SU-DHL-6 (cell line): ENCODE measurements at regions not wholly inside any gene's neighbourhood (a gene's known extent, or its start where the extent isn't known, plus 50 kb on each side); places are given as distances from the start of the nearest gene placed in this dataset.

Source experiments
- EZH2phosphoT487 ChIP-seq: fragments of 200-600 bp; sonication (generic), shearing (Covaris generic); conservative IDR thresholded peaks from 2 replicates; pipeline ENCODE4 v1.6.1; 2018; ENCODE audit warnings: mild to moderate bottlenecking, antibody characterized with exemption, low read length, moderate library complexity, mixed read lengths
- TF ChIP-seq, protein P1 (sequence below): fragments of 200-600 bp; sonication (generic); IDR thresholded peaks from one replicate; pipeline ENCODE4 v1.5.1; 2017; ENCODE audit warnings: antibody characterized with exemption, mild to moderate bottlenecking, low read length, moderate library complexity; ENCODE audit not compliant: insufficient read depth, poor library complexity, severe bottlenecking

DNA sequence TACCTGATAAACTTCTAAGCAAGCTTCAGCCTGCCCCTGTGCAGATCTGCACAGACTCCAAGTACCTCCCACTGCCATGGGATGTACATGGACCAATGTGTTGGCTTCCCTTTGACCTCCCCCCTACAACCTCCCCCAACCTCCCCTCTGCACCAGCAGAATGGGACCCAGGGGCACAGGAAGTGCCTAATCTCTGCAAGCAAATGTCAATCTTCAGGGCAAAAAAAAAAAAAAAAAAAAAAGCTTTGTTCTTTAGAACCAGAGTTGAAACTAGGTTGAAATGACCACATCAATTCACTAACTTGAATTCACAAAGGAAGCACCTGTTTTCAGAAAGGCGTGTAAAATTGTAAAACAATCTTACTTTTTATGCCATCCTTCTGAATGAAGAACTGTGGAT is 53.9 kb upstream of the TIAM1 start:
- TF ChIP-seq, protein P1, sequence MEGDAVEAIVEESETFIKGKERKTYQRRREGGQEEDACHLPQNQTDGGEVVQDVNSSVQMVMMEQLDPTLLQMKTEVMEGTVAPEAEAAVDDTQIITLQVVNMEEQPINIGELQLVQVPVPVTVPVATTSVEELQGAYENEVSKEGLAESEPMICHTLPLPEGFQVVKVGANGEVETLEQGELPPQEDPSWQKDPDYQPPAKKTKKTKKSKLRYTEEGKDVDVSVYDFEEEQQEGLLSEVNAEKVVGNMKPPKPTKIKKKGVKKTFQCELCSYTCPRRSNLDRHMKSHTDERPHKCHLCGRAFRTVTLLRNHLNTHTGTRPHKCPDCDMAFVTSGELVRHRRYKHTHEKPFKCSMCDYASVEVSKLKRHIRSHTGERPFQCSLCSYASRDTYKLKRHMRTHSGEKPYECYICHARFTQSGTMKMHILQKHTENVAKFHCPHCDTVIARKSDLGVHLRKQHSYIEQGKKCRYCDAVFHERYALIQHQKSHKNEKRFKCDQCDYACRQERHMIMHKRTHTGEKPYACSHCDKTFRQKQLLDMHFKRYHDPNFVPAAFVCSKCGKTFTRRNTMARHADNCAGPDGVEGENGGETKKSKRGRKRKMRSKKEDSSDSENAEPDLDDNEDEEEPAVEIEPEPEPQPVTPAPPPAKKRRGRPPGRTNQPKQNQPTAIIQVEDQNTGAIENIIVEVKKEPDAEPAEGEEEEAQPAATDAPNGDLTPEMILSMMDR: no peak
- no peak for TF ChIP-seq EZH2phosphoT487
